Ectodermal cell (in vitro differentiated cells): ENCODE measurements at regions not wholly inside any gene's neighbourhood (a gene's known extent, or its start where the extent isn't known, plus 50 kb on each side); places are given as distances from the start of the nearest gene placed in this dataset.
"Not testable (repeated sequence)": the region's sequence is repeated elsewhere in the genome, so short reads cannot be mapped to it uniquely, and the experiment has no call there.

Source experiments
- H3K27ac ChIP-seq: 2 replicates; pipeline ENCODE4 v1.7.0; 2013; ENCODE audit warnings: mild to moderate bottlenecking, low read depth, low read length; ENCODE audit not compliant: insufficient read depth, poor library complexity, severe bottlenecking
- H3K27me3 ChIP-seq: 2 replicates; pipeline ENCODE4 v1.7.0; 2013; ENCODE audit warnings: mild to moderate bottlenecking, low read length; ENCODE audit not compliant: insufficient read depth, control insufficient read depth, poor library complexity, severe bottlenecking
- H3K36me3 ChIP-seq: one replicate; pipeline ENCODE4 v1.7.0; 2013; ENCODE audit warnings: low read length; ENCODE audit not compliant: control insufficient read depth, insufficient read depth
- H3K4me1 ChIP-seq: one replicate; pipeline ENCODE4 v1.7.0; 2013; ENCODE audit warnings: low read length; ENCODE audit not compliant: control insufficient read depth, insufficient read depth
- H3K4me3 ChIP-seq: 2 replicates; pipeline ENCODE4 v1.7.0; 2013; ENCODE audit warnings: low read depth, low read length, control low read depth; ENCODE audit not compliant: insufficient read depth
- H3K9me3 ChIP-seq: 2 replicates; pipeline ENCODE4 v1.7.0; 2013; ENCODE audit warnings: mild to moderate bottlenecking, low read length, moderate library complexity; ENCODE audit not compliant: control insufficient read depth
- WGBS, 2 experiments: methylation state at CpG; one replicate each; pipeline ENCODE4 v1.1.7; 2013; ENCODE audit warnings: missing lambda C conversion rate in 2 of 2; 5-methylcytosine and 5-hydroxymethylcytosine counted together

DNA sequence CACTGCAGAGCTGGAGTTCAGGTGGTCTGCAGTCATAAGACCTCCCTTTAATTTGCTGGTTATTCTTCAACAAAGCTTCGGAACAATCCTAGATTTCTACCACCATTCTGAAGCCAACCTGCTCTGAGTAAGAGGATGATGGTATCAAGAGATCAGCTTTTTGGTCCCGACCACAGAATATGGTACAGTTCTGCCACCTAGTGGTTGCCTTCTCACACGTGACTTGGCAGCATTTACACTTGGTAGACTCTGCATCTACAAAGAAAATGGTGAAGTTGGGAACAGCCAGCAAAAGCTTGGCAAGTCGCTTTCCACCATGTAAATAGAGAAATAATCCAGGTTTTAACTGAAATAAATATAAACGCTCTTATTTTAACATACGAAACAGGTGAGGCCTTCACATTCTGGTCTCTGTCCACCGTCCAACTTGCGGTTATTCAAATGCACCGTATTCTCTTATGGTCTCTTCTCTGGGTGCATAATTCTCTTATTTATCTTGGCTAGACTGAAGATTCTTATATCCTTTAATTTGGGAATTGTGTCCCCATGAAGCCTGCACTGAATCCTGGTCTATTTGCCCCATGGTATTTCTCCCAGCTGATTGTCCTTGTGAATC is 173.9 kb upstream of the GRM3 start:
- 39 to 40% methylated on average over 9 of the region's 9 CpGs for WGBS, 2 experiments

DNA sequence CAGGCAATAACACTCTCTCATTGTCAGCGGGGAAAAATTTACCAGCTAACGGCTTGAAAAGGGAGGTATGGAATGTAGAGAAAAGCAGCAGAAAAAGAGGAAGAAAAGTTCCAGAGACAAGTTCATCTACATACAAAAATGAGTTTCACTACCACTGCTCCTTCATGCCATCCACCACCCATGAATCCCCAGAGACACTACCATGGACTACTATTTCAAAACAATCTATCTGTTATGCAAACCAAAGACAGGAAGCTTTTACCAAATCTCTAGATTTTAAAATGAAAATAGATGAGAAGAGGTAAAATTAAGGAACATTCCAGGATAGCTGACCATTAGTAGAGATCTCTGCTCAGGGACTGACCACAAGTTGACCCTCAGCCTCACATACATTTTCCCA is 189.0 kb upstream of the GRM3 start:
- Histone ChIP-seq H3K27me3 (no peaks in the 10 kb centered on the region), H3K4me3 (no peak overlapping the region), H3K27ac (no peak overlapping the region), H3K9me3 (no peaks in the 10 kb centered on the region), H3K36me3 (no peaks in the 10 kb centered on the region), H3K4me1 (peaks cover 6% of the 10 kb centered on the region)
- WGBS, 2 experiments, result 67% methylated on average over 2 of the region's 2 CpGs; no CpG with 5 or more reads in 1 of the 2 experiments

More for the DNA sequence above, 173.9 kb upstream of the GRM3 start:
- Histone ChIP-seq H3K36me3 (no peaks in the 10 kb centered on the region), H3K9me3 (no peaks in the 10 kb centered on the region), H3K4me3 (no peak overlapping the region), H3K27ac (no peak overlapping the region), H3K27me3 (no peaks in the 10 kb centered on the region), H3K4me1 (no peaks in the 10 kb centered on the region)

DNA sequence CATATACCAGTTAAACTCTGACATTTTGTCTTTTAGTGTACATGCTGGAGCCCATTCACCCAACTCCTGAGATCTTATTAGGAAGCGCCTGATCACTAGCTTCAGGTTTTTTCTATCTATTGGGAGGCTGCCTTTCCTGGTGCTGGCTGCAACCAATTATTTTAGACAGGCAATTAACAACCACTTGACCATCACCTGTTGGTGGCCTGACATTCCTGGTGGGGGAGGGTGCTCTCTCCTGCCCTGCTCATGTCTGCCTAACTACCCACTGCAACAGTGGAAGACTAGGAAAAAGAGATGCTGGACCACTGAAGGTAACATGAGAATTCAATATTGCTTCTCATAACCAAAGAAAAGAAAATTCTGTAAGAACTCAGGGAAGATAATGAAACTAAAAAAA is 190.3 kb upstream of the GRM3 start:
- H3K9me3 ChIP-seq, result no peaks in the 10 kb centered on the region
- peaks cover 6% of the 10 kb centered on the region for H3K4me1 ChIP-seq
- no peaks in the 10 kb centered on the region for H3K36me3 ChIP-seq
- H3K27me3 ChIP-seq, result no peaks in the 10 kb centered on the region
- no peak overlapping the region for H3K27ac ChIP-seq
- WGBS, 2 experiments, result 100% methylated on average over 1 of the region's 1 CpG
- H3K4me3 ChIP-seq, result no peak overlapping the region

DNA sequence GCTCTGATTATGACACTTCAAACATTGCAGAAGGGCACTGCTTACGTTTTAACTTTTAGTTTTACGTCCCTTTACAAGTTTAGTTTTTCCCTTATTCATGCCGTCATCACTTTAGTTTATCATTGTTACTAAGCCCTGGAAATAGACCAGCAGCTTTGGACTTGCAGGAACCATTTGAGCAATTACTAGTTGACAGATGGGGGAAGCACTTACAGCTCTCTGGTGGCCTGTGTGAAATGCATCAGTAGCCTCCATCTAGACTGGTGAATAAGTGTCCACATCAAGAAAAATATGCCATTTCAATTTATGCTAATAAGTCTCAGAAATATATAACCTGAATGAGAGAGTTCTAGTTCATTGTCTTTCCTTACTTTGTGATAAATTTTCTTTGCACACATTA is 194.9 kb upstream of the GRM3 start:
- Histone ChIP-seq H3K27ac (no peak overlapping the region), H3K27me3 (no peaks in the 10 kb centered on the region), H3K4me1 (no peaks in the 10 kb centered on the region), H3K36me3 (no peaks in the 10 kb centered on the region), H3K9me3 (no peaks in the 10 kb centered on the region), H3K4me3 (no peak overlapping the region)
- 91 to 93% methylated on average over 3 of the region's 3 CpGs for WGBS, 2 experiments

DNA sequence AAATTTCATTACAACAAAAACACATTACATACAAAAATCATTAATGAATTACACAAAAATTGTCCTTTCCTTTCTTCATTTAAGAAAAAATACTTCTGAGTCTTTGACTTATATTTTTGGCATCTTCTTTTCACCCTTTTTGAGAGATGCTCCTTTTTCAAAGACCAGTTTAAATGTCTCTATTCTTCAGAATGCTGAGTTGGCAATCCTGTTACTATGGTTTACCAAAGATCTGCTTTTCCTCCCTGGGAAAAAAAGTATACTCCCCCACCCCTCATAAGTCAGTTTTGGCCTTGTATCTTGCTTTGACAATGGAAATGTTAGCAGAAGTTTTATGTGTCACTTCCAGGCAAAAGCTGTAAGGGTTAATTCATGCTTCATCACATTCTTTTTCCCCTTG is 198.4 kb upstream of the GRM3 start:
- no peak overlapping the region for H3K27ac ChIP-seq
- no peaks in the 10 kb centered on the region for H3K36me3 ChIP-seq
- no peaks in the 10 kb centered on the region for H3K9me3 ChIP-seq
- no peaks in the 10 kb centered on the region for H3K27me3 ChIP-seq
- no peak overlapping the region for H3K4me3 ChIP-seq
- no peaks in the 10 kb centered on the region for H3K4me1 ChIP-seq

DNA sequence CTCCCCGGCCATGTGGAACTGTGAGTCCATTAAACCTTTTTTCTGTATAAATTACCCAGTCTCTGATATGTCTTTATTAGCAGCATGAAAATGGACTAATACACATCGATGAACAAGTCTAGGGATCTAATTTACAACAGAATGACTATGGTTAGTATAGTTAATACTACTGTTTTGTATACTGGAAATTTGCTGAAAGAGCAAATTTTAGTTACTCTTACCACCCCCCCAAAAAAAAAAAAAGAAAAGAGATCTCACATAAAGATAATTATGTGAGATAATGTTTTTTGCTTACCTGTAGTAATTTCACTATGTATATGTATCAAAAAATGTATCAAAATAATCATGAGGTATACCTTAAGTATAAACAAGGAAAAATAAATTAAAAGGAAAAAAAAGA is 199.5 kb upstream of the GRM3 start:
- Histone ChIP-seq H3K9me3 (no peaks in the 10 kb centered on the region), H3K4me3 (no peak overlapping the region), H3K4me1 (no peaks in the 10 kb centered on the region), H3K27me3 (no peaks in the 10 kb centered on the region), H3K36me3 (no peaks in the 10 kb centered on the region), H3K27ac (no peak overlapping the region)
- WGBS, 2 experiments, result 78 to 98% methylated on average over 1 to 2 of the region's 2 CpGs

DNA sequence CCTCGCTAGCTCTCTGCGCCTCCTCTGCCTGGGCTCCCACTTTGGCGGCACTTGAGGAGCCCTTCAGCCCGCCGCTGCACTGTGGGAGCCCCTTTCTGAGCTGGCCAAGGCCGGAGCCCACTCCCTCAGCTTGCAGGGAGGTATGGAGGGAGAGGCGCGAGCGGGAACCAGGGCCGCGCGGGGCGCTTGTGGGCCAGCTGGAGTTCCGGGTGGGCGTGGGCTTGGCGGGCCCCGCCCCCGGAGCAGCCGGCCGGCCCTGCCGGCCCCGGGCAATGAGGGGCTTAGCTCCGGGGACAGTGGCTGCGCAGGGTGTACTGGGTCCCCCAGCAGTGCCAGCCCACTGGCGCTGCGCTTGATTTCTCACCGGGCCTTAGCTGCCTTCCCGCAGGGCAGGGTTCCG is 203.3 kb upstream of the GRM3 start:
- not testable (repeated sequence) for H3K9me3 ChIP-seq, H3K36me3 ChIP-seq, H3K27me3 ChIP-seq, H3K4me1 ChIP-seq, H3K4me3 ChIP-seq, H3K27ac ChIP-seq
- WGBS, 2 experiments, result 92 to 94% methylated on average over 29 of the region's 29 CpGs

DNA sequence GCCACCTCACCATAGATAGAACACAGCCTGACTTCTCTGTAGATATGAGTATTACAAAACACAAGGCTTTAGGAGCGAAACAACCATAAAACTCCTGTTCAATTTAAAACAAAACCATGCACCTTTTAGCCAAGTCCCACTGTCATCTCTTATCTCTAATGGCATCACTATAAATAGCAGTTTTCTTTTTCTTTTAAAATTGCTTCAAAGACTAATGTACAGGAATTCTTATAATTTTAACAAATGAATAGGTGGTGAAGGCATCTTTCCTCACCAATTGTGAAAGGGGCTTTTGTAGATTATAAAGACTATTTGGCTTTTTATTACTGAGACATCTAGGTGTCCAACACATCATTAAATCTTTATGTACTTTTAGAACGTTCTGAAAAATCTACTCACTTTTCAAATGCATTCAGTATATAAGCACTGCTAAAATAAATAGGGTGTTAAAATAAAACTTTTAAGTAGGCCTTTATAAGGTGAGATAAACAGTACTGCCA is 205.7 kb upstream of the GRM3 start:
- H3K9me3 ChIP-seq, result no peaks in the 10 kb centered on the region
- H3K4me1 ChIP-seq, result no peaks in the 10 kb centered on the region
- no peaks in the 10 kb centered on the region for H3K27me3 ChIP-seq
- no peaks in the 10 kb centered on the region for H3K36me3 ChIP-seq
- no peak overlapping the region for H3K27ac ChIP-seq
- 92% methylated on average over 1 of the region's 2 CpGs for WGBS, 2 experiments
- H3K4me3 ChIP-seq, result no peak overlapping the region

DNA sequence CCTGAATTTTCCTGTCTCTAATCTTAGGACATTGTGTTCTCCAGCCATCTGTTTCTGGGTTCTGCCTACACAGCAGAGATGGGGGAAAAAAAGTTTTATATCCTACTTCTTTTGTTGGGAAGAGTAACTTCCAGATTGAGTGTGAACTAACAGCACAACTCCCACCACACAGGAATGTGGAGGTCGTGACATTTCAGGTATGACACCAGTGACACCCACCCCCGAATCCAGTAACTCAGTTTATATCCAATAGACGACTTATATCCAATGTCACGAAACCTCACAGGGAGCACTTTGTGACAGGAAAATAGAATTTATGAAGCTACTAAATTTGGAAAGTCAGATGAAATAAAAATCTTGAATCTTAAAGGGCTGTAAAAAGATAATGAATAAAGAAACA is 211.9 kb upstream of the GRM3 start:
- Histone ChIP-seq H3K27ac (no peak overlapping the region), H3K27me3 (no peaks in the 10 kb centered on the region), H3K36me3 (no peaks in the 10 kb centered on the region), H3K4me1 (no peaks in the 10 kb centered on the region), H3K4me3 (no peak overlapping the region), H3K9me3 (no peaks in the 10 kb centered on the region)
- 94 to 98% methylated on average over 4 of the region's 4 CpGs for WGBS, 2 experiments

DNA sequence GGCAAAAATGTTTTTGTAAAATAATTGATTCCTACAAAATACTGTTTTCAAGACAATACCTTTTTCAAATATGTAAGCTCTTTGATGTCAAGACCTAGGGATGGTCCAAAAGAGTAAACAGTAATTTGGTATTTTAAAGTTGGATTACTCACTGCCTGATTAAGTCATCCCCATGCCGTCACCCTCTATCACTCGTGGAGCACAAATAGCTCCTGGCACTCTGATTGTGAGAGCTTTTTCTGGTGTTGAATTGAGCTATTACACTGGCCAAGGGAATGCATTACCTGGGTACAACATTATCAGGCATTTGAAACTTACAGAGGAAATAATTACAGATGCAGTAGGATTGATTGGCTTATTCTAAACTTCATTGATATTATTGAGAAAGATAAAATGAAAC is 231.9 kb upstream of the GRM3 start:
- no peaks in the 10 kb centered on the region for H3K4me1 ChIP-seq
- no peaks in the 10 kb centered on the region for H3K27me3 ChIP-seq
- H3K4me3 ChIP-seq, result no peak overlapping the region
- 82 to 100% methylated on average over 2 of the region's 2 CpGs for WGBS, 2 experiments
- H3K27ac ChIP-seq, result no peak overlapping the region
- no peaks in the 10 kb centered on the region for H3K36me3 ChIP-seq
- H3K9me3 ChIP-seq, result no peaks in the 10 kb centered on the region

DNA sequence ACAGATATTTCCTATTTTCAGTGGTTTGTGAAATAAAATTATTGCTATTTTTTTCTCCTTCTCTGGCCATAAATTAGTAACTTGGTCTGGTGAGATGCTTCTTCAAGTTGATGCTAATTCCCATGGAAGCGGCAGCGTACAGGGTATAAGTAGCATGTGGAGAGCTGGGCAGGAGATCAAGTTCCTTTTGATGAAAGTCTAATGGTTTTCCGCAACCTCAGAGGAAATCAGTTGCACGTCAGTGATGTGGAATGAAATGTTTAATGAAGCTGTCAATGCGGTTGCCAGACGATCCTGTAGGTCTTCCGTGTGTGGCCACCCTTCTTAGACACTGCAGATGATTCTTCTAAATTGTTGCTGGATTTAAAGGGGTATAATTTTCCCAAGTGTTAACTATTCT is 236.4 kb upstream of the GRM3 start:
- Histone ChIP-seq H3K27me3 (no peaks in the 10 kb centered on the region), H3K4me3 (no peak overlapping the region), H3K36me3 (no peaks in the 10 kb centered on the region), H3K27ac (no peak overlapping the region), H3K9me3 (no peaks in the 10 kb centered on the region), H3K4me1 (no peaks in the 10 kb centered on the region)
- WGBS, 2 experiments, result 90 to 94% methylated on average over 7 of the region's 7 CpGs
